Ovary (tissue), 3 donors: ENCODE measurements at regions not wholly inside any gene's neighbourhood (a gene's known extent, or its start where the extent isn't known, plus 50 kb on each side); places are given as distances from the start of the nearest gene placed in this dataset.

Experiments
- POLR2A ChIP-seq: fragments of 450-650 bp; IDR thresholded peaks from one replicate; pipeline ENCODE4 v1.6.1; 2017; ENCODE audit warnings: antibody characterized with exemption, mild to moderate bottlenecking, moderate library complexity
- TF ChIP-seq, protein P1 (sequence below), 3 donors: fragments of 450-650 bp in 2 of 3; fragments of 200-600 bp in 1 of 3; IDR thresholded peaks; one replicate each; pipeline versions ENCODE4 v1.5.1 to v1.8.0; 2016 to 2022; ENCODE audit warnings: antibody characterized with exemption in 3 of 3, mild to moderate bottlenecking in 1 of 3
- donor health status: DM: no; HTN: no; CAD: no.

DNA sequence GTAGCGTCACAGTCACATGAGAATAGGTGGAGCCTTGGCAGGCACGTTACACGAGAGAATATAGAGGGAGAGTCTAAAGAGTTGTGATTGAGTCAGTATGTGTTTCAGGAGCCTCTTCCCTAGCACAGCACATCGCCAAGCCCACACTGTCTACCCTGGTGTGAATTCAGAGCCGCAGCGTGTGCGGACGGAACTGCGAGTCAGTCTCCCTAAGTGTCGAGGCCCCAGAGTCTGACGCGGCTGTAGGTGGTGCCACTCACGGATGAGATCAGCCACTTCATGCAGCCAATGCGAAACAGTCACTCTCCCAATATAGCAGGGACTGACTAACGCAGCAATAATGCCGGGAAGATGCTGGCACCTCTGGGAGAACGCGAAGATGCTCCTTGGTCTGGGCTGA is 587.3 kb upstream of the ID2 start:
- TF ChIP-seq, protein P1, sequence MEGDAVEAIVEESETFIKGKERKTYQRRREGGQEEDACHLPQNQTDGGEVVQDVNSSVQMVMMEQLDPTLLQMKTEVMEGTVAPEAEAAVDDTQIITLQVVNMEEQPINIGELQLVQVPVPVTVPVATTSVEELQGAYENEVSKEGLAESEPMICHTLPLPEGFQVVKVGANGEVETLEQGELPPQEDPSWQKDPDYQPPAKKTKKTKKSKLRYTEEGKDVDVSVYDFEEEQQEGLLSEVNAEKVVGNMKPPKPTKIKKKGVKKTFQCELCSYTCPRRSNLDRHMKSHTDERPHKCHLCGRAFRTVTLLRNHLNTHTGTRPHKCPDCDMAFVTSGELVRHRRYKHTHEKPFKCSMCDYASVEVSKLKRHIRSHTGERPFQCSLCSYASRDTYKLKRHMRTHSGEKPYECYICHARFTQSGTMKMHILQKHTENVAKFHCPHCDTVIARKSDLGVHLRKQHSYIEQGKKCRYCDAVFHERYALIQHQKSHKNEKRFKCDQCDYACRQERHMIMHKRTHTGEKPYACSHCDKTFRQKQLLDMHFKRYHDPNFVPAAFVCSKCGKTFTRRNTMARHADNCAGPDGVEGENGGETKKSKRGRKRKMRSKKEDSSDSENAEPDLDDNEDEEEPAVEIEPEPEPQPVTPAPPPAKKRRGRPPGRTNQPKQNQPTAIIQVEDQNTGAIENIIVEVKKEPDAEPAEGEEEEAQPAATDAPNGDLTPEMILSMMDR (IDR thresholded peaks at IDR 0.05), result no peak
- no peak for TF ChIP-seq POLR2A
